BLaER1 (cell line): ENCODE measurements at regions not wholly inside any gene's neighbourhood (a gene's known extent, or its start where the extent isn't known, plus 50 kb on each side); places are given as distances from the start of the nearest gene placed in this dataset.

Experiments
- H3K27ac ChIP-seq: shearing (Covaris generic); formaldehyde crosslinking; 2 replicates; pipeline ENCODE4 v1.8.1; 2022
- H3K27me3 ChIP-seq: shearing (Covaris generic); formaldehyde crosslinking; 2 replicates; pipeline ENCODE4 v1.8.1; 2022
- H3K36me3 ChIP-seq: shearing (Covaris generic); formaldehyde crosslinking; 2 replicates; pipeline ENCODE4 v1.8.1; 2022
- H3K4me1 ChIP-seq: shearing (Covaris generic); formaldehyde crosslinking; 2 replicates; pipeline ENCODE4 v1.8.1; 2022
- H3K4me2 ChIP-seq: shearing (Covaris generic); formaldehyde crosslinking; 2 replicates; pipeline ENCODE4 v1.8.1; 2022
- H3K4me3 ChIP-seq: shearing (Covaris generic); formaldehyde crosslinking; 2 replicates; pipeline ENCODE4 v1.8.1; 2022
- H3K9ac ChIP-seq: shearing (Covaris generic); formaldehyde crosslinking; 2 replicates; pipeline ENCODE4 v1.8.1; 2022
- H3K9me3 ChIP-seq: shearing (Covaris generic); formaldehyde crosslinking; 2 replicates; pipeline ENCODE4 v1.8.1; 2022
- H4K20me1 ChIP-seq: shearing (Covaris generic); formaldehyde crosslinking; 2 replicates; pipeline ENCODE4 v1.8.1; 2022
- Cebpa-rat ChIP-seq: shearing (Covaris generic); IDR thresholded peaks from 2 replicates; pipeline ENCODE4 v1.8.1; 2022

- Histone ChIP-seq H4K20me1 (no peaks in the 10 kb centered on the region), H3K27me3 (no peaks in the 10 kb centered on the region), H3K4me2 (no peak overlapping the region), H3K36me3 (no peaks in the 10 kb centered on the region), H3K9me3 (no peaks in the 10 kb centered on the region), H3K9ac (no peak overlapping the region), H3K27ac (no peak overlapping the region), H3K4me1 (peaks cover 6% of the 10 kb centered on the region; the same call in 1 of the 2 replicates), H3K4me3 (no peak overlapping the region)
- TF ChIP-seq Cebpa-rat, result no peak
Observed at GRCh38 chr22:27416511-27417420, 384.8 kb downstream of the MN1 start.

GRCh38 chr22:27417421-27417814, 384.1 kb downstream of the MN1 start:
- no peak overlapping the region for H3K9ac ChIP-seq
- TF ChIP-seq Cebpa-rat, result no peak
- no peak overlapping the region for H3K4me3 ChIP-seq
- H3K4me1 ChIP-seq, result peaks cover 6% of the 10 kb centered on the region; the same call in 1 of the 2 replicates
- no peaks in the 10 kb centered on the region for H3K36me3 ChIP-seq
- H4K20me1 ChIP-seq, result no peaks in the 10 kb centered on the region
- H3K27me3 ChIP-seq, result no peaks in the 10 kb centered on the region
- no peak overlapping the region for H3K4me2 ChIP-seq
- no peak overlapping the region for H3K27ac ChIP-seq
- H3K9me3 ChIP-seq, result no peaks in the 10 kb centered on the region

- Histone ChIP-seq H3K4me2 (no peak overlapping the region), H3K4me1 (peaks cover 6% of the 10 kb centered on the region; the same call in 1 of the 2 replicates), H3K36me3 (no peaks in the 10 kb centered on the region), H3K9ac (no peak overlapping the region), H3K4me3 (no peak overlapping the region), H3K27me3 (no peaks in the 10 kb centered on the region), H3K27ac (no peak overlapping the region), H4K20me1 (no peaks in the 10 kb centered on the region), H3K9me3 (no peaks in the 10 kb centered on the region)
- TF ChIP-seq Cebpa-rat, result no peak
Observed at GRCh38 chr22:27418261-27418660, 383.3 kb downstream of the MN1 start.

- Histone ChIP-seq H4K20me1 (no peaks in the 10 kb centered on the region), H3K27ac (no peak overlapping the region), H3K36me3 (no peaks in the 10 kb centered on the region), H3K4me3 (no peak overlapping the region), H3K4me2 (no peak overlapping the region), H3K27me3 (no peaks in the 10 kb centered on the region), H3K4me1 (peaks cover 6% of the 10 kb centered on the region; the same call in 1 of the 2 replicates), H3K9ac (no peak overlapping the region), H3K9me3 (no peaks in the 10 kb centered on the region)
- no peak for TF ChIP-seq Cebpa-rat
Observed at GRCh38 chr22:27419473-27419872, 382.1 kb downstream of the MN1 start.

GRCh38 chr22:27420195-27420816, 381.2 kb downstream of the MN1 start:
- H3K4me3 ChIP-seq, result no peak overlapping the region
- no peak overlapping the region for H3K9ac ChIP-seq
- no peaks in the 10 kb centered on the region for H3K36me3 ChIP-seq
- H3K4me1 ChIP-seq, result peaks cover 6% of the 10 kb centered on the region; the same call in 1 of the 2 replicates
- no peak overlapping the region for H3K4me2 ChIP-seq
- no peaks in the 10 kb centered on the region for H4K20me1 ChIP-seq
- no peak overlapping the region for H3K27ac ChIP-seq
- H3K9me3 ChIP-seq, result no peaks in the 10 kb centered on the region
- H3K27me3 ChIP-seq, result no peaks in the 10 kb centered on the region
- TF ChIP-seq Cebpa-rat, result no peak

GRCh38 chr22:27420817-27421361, 380.7 kb downstream of the MN1 start:
- no peaks in the 10 kb centered on the region for H3K36me3 ChIP-seq
- no peak overlapping the region for H3K27ac ChIP-seq
- no peaks in the 10 kb centered on the region for H3K9me3 ChIP-seq
- H3K4me1 ChIP-seq, result peaks cover 6% of the 10 kb centered on the region; the same call in 1 of the 2 replicates
- H3K4me2 ChIP-seq, result no peak overlapping the region
- no peak overlapping the region for H3K9ac ChIP-seq
- H3K27me3 ChIP-seq, result no peaks in the 10 kb centered on the region
- no peaks in the 10 kb centered on the region for H4K20me1 ChIP-seq
- no peak overlapping the region for H3K4me3 ChIP-seq
- TF ChIP-seq Cebpa-rat, result no peak

- Histone ChIP-seq H3K9ac (no peak overlapping the region), H3K27ac (no peak overlapping the region), H3K4me2 (no peak overlapping the region), H3K9me3 (no peaks in the 10 kb centered on the region), H3K36me3 (no peaks in the 10 kb centered on the region), H3K4me3 (no peak overlapping the region), H4K20me1 (no peaks in the 10 kb centered on the region), H3K27me3 (no peaks in the 10 kb centered on the region), H3K4me1 (peaks cover 6% of the 10 kb centered on the region; the same call in 1 of the 2 replicates)
- TF ChIP-seq Cebpa-rat, result no peak
Observed at GRCh38 chr22:27422442-27422841, 379.1 kb downstream of the MN1 start.

GRCh38 chr22:27424319-27424718, 377.2 kb downstream of the MN1 start:
- no peaks in the 10 kb centered on the region for H3K9me3 ChIP-seq

GRCh38 chr22:27429476-27429875, 372.1 kb downstream of the MN1 start:
- H4K20me1 ChIP-seq, result no peaks in the 10 kb centered on the region
- no peak overlapping the region for H3K4me3 ChIP-seq
- TF ChIP-seq Cebpa-rat, result no peak
- H3K9ac ChIP-seq, result no peak overlapping the region
- 0 out of 2 replicates have a peak, but pooled peaks cover 5% of the 10 kb centered on the region for H3K9me3 ChIP-seq
- H3K36me3 ChIP-seq, result no peaks in the 10 kb centered on the region
- H3K4me1 ChIP-seq, result peaks cover 6% of the 10 kb centered on the region; the same call in 1 of the 2 replicates
- H3K4me2 ChIP-seq, result no peak overlapping the region
- H3K27me3 ChIP-seq, result no peaks in the 10 kb centered on the region
- H3K27ac ChIP-seq, result no peak overlapping the region

More at GRCh38 chr22:27424319-27424718, 377.2 kb downstream of the MN1 start:
- Histone ChIP-seq H3K4me1 (peaks cover 12% of the 10 kb centered on the region; the same call in 1 of the 2 replicates), H3K27me3 (no peaks in the 10 kb centered on the region), H3K36me3 (no peaks in the 10 kb centered on the region), H3K4me2 (no peak overlapping the region), H4K20me1 (no peaks in the 10 kb centered on the region), H3K4me3 (no peak overlapping the region), H3K9ac (no peak overlapping the region), H3K27ac (no peak overlapping the region)
- no peak for TF ChIP-seq Cebpa-rat

GRCh38 chr22:27431081-27431480, 370.5 kb downstream of the MN1 start:
- no peak for TF ChIP-seq Cebpa-rat
- Histone ChIP-seq H4K20me1 (no peaks in the 10 kb centered on the region), H3K4me2 (no peak overlapping the region)

More at GRCh38 chr22:27431081-27431480, 370.5 kb downstream of the MN1 start:
- no peaks in the 10 kb centered on the region for H3K27me3 ChIP-seq
- no peak overlapping the region for H3K27ac ChIP-seq
- H3K9me3 ChIP-seq, result 0 out of 2 replicates have a peak, but pooled peaks cover 5% of the 10 kb centered on the region
- H3K36me3 ChIP-seq, result no peaks in the 10 kb centered on the region
- H3K9ac ChIP-seq, result no peak overlapping the region
- peaks cover 6% of the 10 kb centered on the region; the same call in 1 of the 2 replicates for H3K4me1 ChIP-seq
- H3K4me3 ChIP-seq, result no peak overlapping the region
